22Rv1 (cell line): ENCODE measurements at regions not wholly inside any gene's neighbourhood (a gene's known extent, or its start where the extent isn't known, plus 50 kb on each side); places are given as distances from the start of the nearest gene placed in this dataset.
"Not testable (repeated sequence)": the region's sequence is repeated elsewhere in the genome, so short reads cannot be mapped to it uniquely, and the experiment has no call there.

Experiments used
- H3K27ac ChIP-seq: fragments of 450-650 bp; 2 replicates; pipeline ENCODE4 v1.5.1; 2017
- ZFX ChIP-seq: fragments of 450-650 bp; IDR thresholded peaks from 2 replicates; pipeline ENCODE4 v1.6.1; 2017; ENCODE audit warnings: antibody characterized with exemption, borderline replicate concordance
- TF ChIP-seq, protein P1 (sequence below): fragments of 450-650 bp; IDR thresholded peaks from 2 replicates; pipeline ENCODE4 v1.5.1; 2017; ENCODE audit warnings: mild to moderate bottlenecking

- no peak for TF ChIP-seq ZFX
- TF ChIP-seq, protein P1, sequence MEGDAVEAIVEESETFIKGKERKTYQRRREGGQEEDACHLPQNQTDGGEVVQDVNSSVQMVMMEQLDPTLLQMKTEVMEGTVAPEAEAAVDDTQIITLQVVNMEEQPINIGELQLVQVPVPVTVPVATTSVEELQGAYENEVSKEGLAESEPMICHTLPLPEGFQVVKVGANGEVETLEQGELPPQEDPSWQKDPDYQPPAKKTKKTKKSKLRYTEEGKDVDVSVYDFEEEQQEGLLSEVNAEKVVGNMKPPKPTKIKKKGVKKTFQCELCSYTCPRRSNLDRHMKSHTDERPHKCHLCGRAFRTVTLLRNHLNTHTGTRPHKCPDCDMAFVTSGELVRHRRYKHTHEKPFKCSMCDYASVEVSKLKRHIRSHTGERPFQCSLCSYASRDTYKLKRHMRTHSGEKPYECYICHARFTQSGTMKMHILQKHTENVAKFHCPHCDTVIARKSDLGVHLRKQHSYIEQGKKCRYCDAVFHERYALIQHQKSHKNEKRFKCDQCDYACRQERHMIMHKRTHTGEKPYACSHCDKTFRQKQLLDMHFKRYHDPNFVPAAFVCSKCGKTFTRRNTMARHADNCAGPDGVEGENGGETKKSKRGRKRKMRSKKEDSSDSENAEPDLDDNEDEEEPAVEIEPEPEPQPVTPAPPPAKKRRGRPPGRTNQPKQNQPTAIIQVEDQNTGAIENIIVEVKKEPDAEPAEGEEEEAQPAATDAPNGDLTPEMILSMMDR: no peak
- no peak overlapping the region for H3K27ac ChIP-seq
Observed at GRCh38 chr3:124650798-124651197, 79.5 kb upstream of the UMPS start.

GRCh38 chr3:124651416-124651815 lies 78.8 kb upstream of the UMPS start:
- H3K27ac ChIP-seq: not testable (repeated sequence)

GRCh38 chr3:124652009-124652408 lies 78.2 kb upstream of the UMPS start:
- no peak for TF ChIP-seq ZFX
- TF ChIP-seq, protein P1: no peak

GRCh38 chr3:124653071-124653796 lies 77.0 kb upstream of the UMPS start:
- H3K27ac ChIP-seq: no peak overlapping the region
- no peak for TF ChIP-seq ZFX
- TF ChIP-seq, protein P1: no peak

More at GRCh38 chr3:124652009-124652408, 78.2 kb upstream of the UMPS start:
- H3K27ac ChIP-seq: no peak overlapping the region

- H3K27ac ChIP-seq: no peak overlapping the region
- no peak for TF ChIP-seq ZFX
- TF ChIP-seq, protein P1: no peak
Observed at GRCh38 chr3:124653797-124654469, 76.3 kb upstream of the UMPS start.

DNA sequence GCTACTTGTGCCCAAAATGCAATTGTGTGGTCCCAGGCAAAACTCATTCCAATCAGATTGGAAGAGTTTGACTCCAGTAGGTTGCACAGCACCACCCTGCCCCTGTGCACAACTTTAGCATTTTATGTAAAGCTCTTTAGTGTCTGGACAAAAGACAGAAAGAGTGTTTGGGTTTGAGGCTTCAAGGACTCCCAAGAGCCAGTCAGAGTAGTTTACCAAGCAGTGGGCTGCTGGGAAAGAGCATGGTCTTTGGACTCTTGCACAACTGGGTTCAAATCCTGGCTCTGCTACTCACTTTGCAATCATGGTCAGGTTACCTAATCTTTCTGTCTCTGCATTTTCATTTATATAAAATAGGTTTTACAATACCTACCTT lies 75.8 kb upstream of the UMPS start:
- no peak for TF ChIP-seq ZFX
- TF ChIP-seq, protein P1: no peak
- H3K27ac ChIP-seq: no peak overlapping the region

- no peak overlapping the region for H3K27ac ChIP-seq
- TF ChIP-seq, protein P1: no peak
- no peak for TF ChIP-seq ZFX
Observed at GRCh38 chr3:124656531-124656930, 73.7 kb upstream of the UMPS start.
